HCT116 (cell line): ENCODE measurements at regions not wholly inside any gene's neighbourhood (a gene's known extent, or its start where the extent isn't known, plus 50 kb on each side); places are given as distances from the start of the nearest gene placed in this dataset.

ENCODE experiments used
- ATAC-seq: fragments of 200-7000 bp; cut with Tn5 transposase; 2 replicates; pipeline ENCODE4 v1.9.1; 2020; ENCODE audit warnings: mild to moderate bottlenecking, moderate library complexity
- BruUV-seq: library from RNA; stranded (reverse); fragments of 400-500 nt; replicated peaks from 2 replicates; lab custom pipeline; 2021; lab: Mats Ljungman, UMichigan
- CTCF ChIA-PET: fragments of 300-600 bp; sonication (Branson Sonifier 250); formaldehyde crosslinking; loops from one replicate; lab custom pipeline; 2021; ENCODE audit warnings: antibody characterized with exemption; lab: Charles Lee
- POLR2A ChIA-PET: fragments of 300-600, 350-600 bp; sonication (Branson Sonifier 250); formaldehyde crosslinking; loops from one replicate; lab custom pipeline; 2021; ENCODE audit warnings: antibody characterized with exemption; lab: Charles Lee
- RAD21 ChIA-PET, 2 experiments: fragments of 300-600 bp; sonication (Branson Sonifier 250); formaldehyde crosslinking; loops; one replicate each; lab custom pipeline; 2023; ENCODE audit warnings: low total read pairs in 2 of 2; ENCODE audit not compliant: uncharacterized antibody in 2 of 2, unreplicated experiment in 2 of 2, low non-redundant PET in 1 of 2; lab: Charles Lee
- DNase-seq: peaks from one replicate; pipeline ENCODE4 v3.0.0-alpha.2; 2010; ENCODE audit warnings: low read depth, low spot score
- H2AFZ ChIP-seq: fragments of 200-600 bp; shearing (Covaris generic), sonication (generic); 2 replicates; pipeline ENCODE4 v1.6.1; 2017; ENCODE audit warnings: low read depth, mixed run types, mixed read lengths, antibody characterized with exemption, low read length; ENCODE audit not compliant: poor library complexity, severe bottlenecking
- H3K27ac ChIP-seq: 2 replicates; pipeline ENCODE4 v1.5.1; 2012; ENCODE audit warnings: low read depth, low read length
- H3K27me3 ChIP-seq: fragments of 200-600 bp; sonication (generic); 2 replicates; pipeline ENCODE4 v1.6.1; 2016; ENCODE audit warnings: mixed run types, low read length, mixed read lengths; ENCODE audit not compliant: insufficient read depth
- H3K36me3 ChIP-seq, 2 experiments: fragments of 200-500 bp in 1 of 2; fragments of 200-600 bp in 1 of 2; sonication (Bioruptor generic) in 1 of 2; sonication (generic) in 1 of 2; 2 replicates each; pipeline versions ENCODE4 v1.5.1 to v1.6.1; 2014 to 2016; ENCODE audit warnings: low read length in 2 of 2, inconsistent platforms in 1 of 2, mixed read lengths in 1 of 2, mixed run types in 1 of 2; ENCODE audit not compliant: insufficient read depth in 2 of 2, control insufficient read depth in 1 of 2
- H3K4me1 ChIP-seq, 2 experiments: fragments of 200-600 bp in 1 of 2; sonication (generic) in 1 of 2; 2 replicates each; pipeline versions ENCODE4 v1.5.1 to v1.6.1; 2012 to 2017; ENCODE audit warnings: low read length in 2 of 2, inconsistent platforms in 1 of 2, mild to moderate bottlenecking in 1 of 2, mixed read lengths in 1 of 2, mixed run types in 1 of 2, moderate library complexity in 1 of 2; ENCODE audit not compliant: insufficient read depth in 2 of 2, control insufficient read depth in 1 of 2
- H3K4me2 ChIP-seq: fragments of 200-600 bp; sonication (generic); 2 replicates; pipeline ENCODE4 v1.6.1; 2017; ENCODE audit warnings: mixed run types, low read length, mixed read lengths
- H3K4me3 ChIP-seq, 2 experiments: fragments of 200-600 bp in 1 of 2; sonication (generic) in 1 of 2; replicated peaks in 1 of 2; 2 replicates each; pipeline ENCODE4 v1.5.1; 2011 to 2016; ENCODE audit warnings: low read length in 2 of 2, control low read depth in 1 of 2, low read depth in 1 of 2, mild to moderate bottlenecking in 1 of 2, mixed read lengths in 1 of 2, mixed run types in 1 of 2
- H3K79me2 ChIP-seq: fragments of 200-600 bp; sonication (generic); 2 replicates; pipeline ENCODE4 v1.6.1; 2017; ENCODE audit warnings: mild to moderate bottlenecking, mixed run types, low read length, moderate library complexity, mixed read lengths; ENCODE audit not compliant: insufficient read depth
- H3K9ac ChIP-seq: fragments of 200-600 bp; sonication (generic); 2 replicates; pipeline ENCODE4 v1.6.1; 2016; ENCODE audit warnings: low read length, mixed read lengths
- H3K9me2 ChIP-seq: fragments of 200-600 bp; sonication (generic), shearing (Covaris generic); 2 replicates; pipeline ENCODE4 v1.6.1; 2017; ENCODE audit warnings: mixed run types, mild to moderate bottlenecking, moderate library complexity; ENCODE audit not compliant: insufficient read depth
- H3K9me3 ChIP-seq, 2 experiments: fragments of 200-500 bp in 1 of 2; fragments of 200-600 bp in 1 of 2; sonication (Bioruptor generic) in 1 of 2; sonication (generic) in 1 of 2; 2 replicates each; pipeline ENCODE4 v1.6.1; 2014 to 2017; ENCODE audit warnings: low read length in 2 of 2, mixed read lengths in 2 of 2, inconsistent platforms in 1 of 2, low read depth in 1 of 2, mild to moderate bottlenecking in 1 of 2, mixed run types in 1 of 2, moderate library complexity in 1 of 2; ENCODE audit not compliant: control insufficient read depth in 1 of 2, insufficient read depth in 1 of 2
- H4K20me1 ChIP-seq: fragments of 200-600 bp; sonication (generic), shearing (Covaris generic); 2 replicates; pipeline ENCODE4 v1.6.1; 2017; ENCODE audit warnings: mixed run types, mild to moderate bottlenecking, moderate library complexity; ENCODE audit not compliant: insufficient read depth
- JUND ChIP-seq: IDR thresholded peaks from 2 replicates; pipeline ENCODE4 v1.6.1; 2012
- POLR2AphosphoS5 ChIP-seq: IDR thresholded peaks from 2 replicates; pipeline ENCODE4 v1.6.1; 2011; ENCODE audit warnings: mild to moderate bottlenecking, low read depth, low read length, moderate library complexity
- RAD21 ChIP-seq: IDR thresholded peaks from 2 replicates; pipeline ENCODE4 v1.6.1; 2012; ENCODE audit warnings: low read depth, mild to moderate bottlenecking
- TCF7L2 ChIP-seq: IDR thresholded peaks from 2 replicates; pipeline ENCODE4 v1.7.0; 2011; ENCODE audit warnings: borderline replicate concordance, inconsistent platforms; ENCODE audit not compliant: insufficient read depth, insufficient read length; ENCODE audit errors: extremely low read depth
- intact Hi-C: fragments of 100-400 bp; cut with micrococcal nuclease; formaldehyde crosslinking; loops from 2 replicates; pipeline ENCODE4 v1.10.0; 2022
- TF ChIP-seq, protein P1 (sequence below): IDR thresholded peaks from 2 replicates; pipeline ENCODE4 v1.6.1; 2011; ENCODE audit warnings: mild to moderate bottlenecking, low read length, moderate library complexity; ENCODE audit not compliant: insufficient replicate concordance; ENCODE audit errors: extremely low read depth
- TF ChIP-seq, protein P2 (sequence below): IDR thresholded peaks from 2 replicates; pipeline ENCODE4 v1.6.1; 2012
- TF ChIP-seq, protein P3 (sequence below): IDR thresholded peaks from 2 replicates; pipeline ENCODE4 v1.6.1; 2012

DNA sequence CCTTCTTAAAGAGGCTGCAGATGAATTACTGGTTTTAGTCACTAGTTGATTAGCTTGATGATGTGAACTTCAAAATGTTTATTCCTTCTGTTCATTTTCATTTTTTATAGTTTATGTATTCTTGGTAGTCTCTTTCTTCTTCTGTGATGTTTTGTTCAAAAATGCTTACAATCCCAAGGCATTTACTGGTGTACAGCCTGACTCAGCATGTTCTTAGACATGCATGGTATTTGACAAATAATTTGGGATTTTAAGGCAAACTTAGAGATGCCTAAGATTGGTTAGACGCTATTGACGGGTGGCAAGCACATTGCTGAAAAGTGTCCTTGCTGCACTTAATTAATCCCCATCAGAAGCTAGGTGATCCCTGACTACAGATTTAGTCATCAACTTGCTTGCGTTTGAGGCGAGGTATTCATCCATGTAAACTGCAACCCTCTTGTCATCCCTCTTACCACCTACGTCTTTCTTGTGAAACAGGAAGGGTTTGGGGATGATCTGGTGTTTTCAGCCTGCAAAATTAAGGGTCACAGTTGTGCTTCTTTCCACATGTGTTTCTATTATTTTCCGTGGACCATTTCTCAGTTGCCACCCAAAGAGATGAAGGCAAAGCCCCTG lies 331.8 kb downstream of the DKK2 start (continued):
- TF ChIP-seq, protein P1, sequence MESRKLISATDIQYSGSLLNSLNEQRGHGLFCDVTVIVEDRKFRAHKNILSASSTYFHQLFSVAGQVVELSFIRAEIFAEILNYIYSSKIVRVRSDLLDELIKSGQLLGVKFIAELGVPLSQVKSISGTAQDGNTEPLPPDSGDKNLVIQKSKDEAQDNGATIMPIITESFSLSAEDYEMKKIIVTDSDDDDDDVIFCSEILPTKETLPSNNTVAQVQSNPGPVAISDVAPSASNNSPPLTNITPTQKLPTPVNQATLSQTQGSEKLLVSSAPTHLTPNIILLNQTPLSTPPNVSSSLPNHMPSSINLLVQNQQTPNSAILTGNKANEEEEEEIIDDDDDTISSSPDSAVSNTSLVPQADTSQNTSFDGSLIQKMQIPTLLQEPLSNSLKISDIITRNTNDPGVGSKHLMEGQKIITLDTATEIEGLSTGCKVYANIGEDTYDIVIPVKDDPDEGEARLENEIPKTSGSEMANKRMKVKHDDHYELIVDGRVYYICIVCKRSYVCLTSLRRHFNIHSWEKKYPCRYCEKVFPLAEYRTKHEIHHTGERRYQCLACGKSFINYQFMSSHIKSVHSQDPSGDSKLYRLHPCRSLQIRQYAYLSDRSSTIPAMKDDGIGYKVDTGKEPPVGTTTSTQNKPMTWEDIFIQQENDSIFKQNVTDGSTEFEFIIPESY = no peak
- no peak for TF ChIP-seq TCF7L2
- TF ChIP-seq POLR2AphosphoS5 = no peak
- TF ChIP-seq, protein P2, sequence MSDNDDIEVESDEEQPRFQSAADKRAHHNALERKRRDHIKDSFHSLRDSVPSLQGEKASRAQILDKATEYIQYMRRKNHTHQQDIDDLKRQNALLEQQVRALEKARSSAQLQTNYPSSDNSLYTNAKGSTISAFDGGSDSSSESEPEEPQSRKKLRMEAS = no peak

DNA sequence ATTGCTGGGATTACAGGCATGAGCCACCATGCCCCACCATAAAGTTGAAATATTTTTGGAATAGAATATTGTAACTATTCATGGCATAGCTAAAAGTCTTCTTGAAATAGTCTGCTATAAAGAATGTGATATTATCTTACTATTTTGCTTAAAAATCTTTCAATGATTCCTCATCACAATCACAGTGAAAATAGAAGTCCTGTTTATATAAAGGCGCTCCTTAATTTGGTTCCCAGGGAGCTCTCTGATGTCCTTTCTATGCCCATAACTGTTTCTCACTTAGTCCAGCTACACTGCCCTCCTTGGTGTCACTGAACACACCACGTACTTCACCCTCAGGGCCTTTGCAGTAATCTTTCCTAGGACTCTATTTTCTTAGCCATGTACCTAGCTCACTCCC lies 331.7 kb upstream of the GIMD1 start:
- Histone ChIP-seq H3K9me3 (no peaks in the 10 kb centered on the region), H3K9me2 (no peaks in the 10 kb centered on the region), H3K36me3 (no peaks in the 10 kb centered on the region), H3K9ac (no peak overlapping the region), H3K27me3 (no peaks in the 10 kb centered on the region), H3K4me1 (no peaks in the 10 kb centered on the region), H4K20me1 (no peaks in the 10 kb centered on the region), H3K4me2 (no peak overlapping the region), H3K4me3 (no peak overlapping the region), H3K79me2 (no peaks in the 10 kb centered on the region), H3K27ac (no peak overlapping the region), H2AFZ (no peak overlapping the region)
- ChIA-PET POLR2A (no interaction called here), RAD21 (no interaction called here), CTCF (no interaction called here)
- TF ChIP-seq RAD21 (no peak), JUND (no peak)
- TF ChIP-seq, protein P3, sequence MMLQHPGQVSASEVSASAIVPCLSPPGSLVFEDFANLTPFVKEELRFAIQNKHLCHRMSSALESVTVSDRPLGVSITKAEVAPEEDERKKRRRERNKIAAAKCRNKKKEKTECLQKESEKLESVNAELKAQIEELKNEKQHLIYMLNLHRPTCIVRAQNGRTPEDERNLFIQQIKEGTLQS = no peak
- intact Hi-C loops = no loop called here
- BruUV-seq = no TSS peak
- DNase-seq (no peak), ATAC-seq (no peak)
